Gastrocnemius medialis (tissue), 4 donors: ENCODE measurements at regions not wholly inside any gene's neighbourhood (a gene's known extent, or its start where the extent isn't known, plus 50 kb on each side); places are given as distances from the start of the nearest gene placed in this dataset.

Experiments
- CTCF ChIP-seq, 5 experiments: fragments of 450-650 bp in 3 of 5; fragments of 200-600 bp in 2 of 5; sonication (generic) in 2 of 5; IDR thresholded peaks in 4 of 5; conservative IDR thresholded peaks in 1 of 5; 1 replicate in 4 of 5; 2 replicates in 1 of 5; pipeline ENCODE4 v1.5.1; 2016 to 2019; ENCODE audit warnings: antibody characterized with exemption in 5 of 5, mild to moderate bottlenecking in 3 of 5, moderate library complexity in 3 of 5
- POLR2A ChIP-seq, 2 donors: fragments of 450-650 bp; IDR thresholded peaks; one replicate each; pipeline ENCODE4 v1.6.1; 2017; ENCODE audit warnings: antibody characterized with exemption in 2 of 2, mild to moderate bottlenecking in 2 of 2, moderate library complexity in 2 of 2

GRCh38 chr2:16328521-16329190, 337.0 kb downstream of the CYRIA start:
- no peak for TF ChIP-seq CTCF (IDR thresholded peaks at IDR 0.05 in 4 of 5, conservative IDR thresholded peaks at IDR 0.05 in 1 of 5)
- TF ChIP-seq POLR2A (IDR thresholded peaks at IDR 0.05) = no peak
